Testis (tissue), 2 donors: ENCODE measurements at regions not wholly inside any gene's neighbourhood (a gene's known extent, or its start where the extent isn't known, plus 50 kb on each side); places are given as distances from the start of the nearest gene placed in this dataset.
A peak's percentile ranks its signal among the peaks of the same experiment; 100 is the strongest.

ENCODE experiments used
- DNase-seq: peaks from one replicate; pipeline ENCODE4 v3.0.0-alpha.2; 2019
- H3K27ac ChIP-seq, 2 donors: fragments of 200-600 bp; sonication (generic); one replicate each; pipeline ENCODE4 v1.5.1; 2019
- H3K27me3 ChIP-seq: fragments of 200-600 bp; sonication (generic); one replicate; pipeline ENCODE4 v1.5.1; 2019
- H3K36me3 ChIP-seq: fragments of 200-600 bp; sonication (generic); one replicate; pipeline ENCODE4 v1.5.1; 2017; ENCODE audit warnings: low read depth; ENCODE audit errors: missing control alignments
- H3K4me1 ChIP-seq: fragments of 200-600 bp; sonication (generic); one replicate; pipeline ENCODE4 v1.5.1; 2019
- H3K4me3 ChIP-seq, 2 donors: fragments of 200-600 bp; sonication (generic); one replicate each; pipeline ENCODE4 v1.5.1; 2017 to 2019
- H3K9me3 ChIP-seq: fragments of 200-600 bp; sonication (generic); one replicate; pipeline ENCODE4 v1.5.1; 2017
- POLR2A ChIP-seq: fragments of 450-650 bp; IDR thresholded peaks from one replicate; pipeline ENCODE4 v1.6.1; 2017; ENCODE audit warnings: antibody characterized with exemption, mild to moderate bottlenecking, moderate library complexity
- WGBS, 2 donors: methylation state at CpG; one replicate each; pipeline ENCODE4 v1.1.5; 2018; 5-methylcytosine and 5-hydroxymethylcytosine counted together
- intact Hi-C: fragments of 100-400 bp; cut with DNase I; formaldehyde crosslinking; loops from one replicate; pipeline ENCODE4 v1.15.1; 2023; ENCODE audit warnings: low total_unique reads
- TF ChIP-seq, protein P1 (sequence below), 3 experiments: fragments of 450-650 bp in 2 of 3; fragments of 200-600 bp in 1 of 3; sonication (generic) in 1 of 3; IDR thresholded peaks; one replicate each; pipeline ENCODE4 v1.5.1; 2016 to 2019; ENCODE audit warnings: antibody characterized with exemption in 3 of 3, mild to moderate bottlenecking in 2 of 3, moderate library complexity in 1 of 3

DNA sequence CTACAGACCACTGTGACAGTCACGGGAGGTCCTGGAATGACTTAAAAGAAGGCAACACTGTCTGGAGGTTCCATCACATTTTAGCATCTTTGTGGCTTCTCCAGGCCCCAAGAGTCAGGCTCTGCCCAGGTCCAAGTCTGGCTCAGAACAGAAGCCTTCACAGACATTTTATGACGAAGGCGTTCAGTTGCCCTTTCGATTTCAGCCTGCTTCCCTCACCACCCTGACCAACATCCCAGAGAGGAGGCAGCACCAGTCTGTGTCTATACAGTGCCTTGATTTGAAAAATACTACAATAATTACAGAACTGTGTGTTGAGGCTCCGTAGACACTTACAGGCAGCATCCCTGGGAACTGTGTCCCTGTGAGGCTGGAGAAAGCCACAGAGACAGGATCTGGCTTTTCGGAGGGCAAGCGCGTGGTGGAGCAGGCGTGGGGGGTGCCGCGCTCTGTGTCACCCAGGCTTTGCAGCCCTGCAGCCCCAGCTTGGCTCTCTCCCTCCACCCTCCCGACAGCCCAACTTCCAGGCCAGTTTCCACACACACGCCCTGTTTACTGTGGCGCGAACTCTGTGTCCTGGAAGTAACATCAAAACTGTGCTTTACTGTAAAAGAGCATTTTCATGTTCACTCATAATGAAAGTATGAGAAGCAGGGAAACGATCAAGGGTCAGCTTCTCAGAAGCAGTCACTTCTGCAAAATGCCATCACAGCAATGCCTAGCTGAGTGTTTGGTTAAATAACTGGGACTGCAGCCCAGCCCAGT is 153.5 kb upstream of the ALKAL2 start:
- intact Hi-C loops: no loop called here
- 48 to 58% methylated on average over 7 to 16 of the region's 16 CpGs for WGBS, 2 donors
- Histone ChIP-seq H3K4me1 (peaks cover 31% of the 10 kb centered on the region), H3K9me3 (no peaks in the 10 kb centered on the region), H3K36me3 (no peaks in the 10 kb centered on the region), H3K4me3 (no peak overlapping the region), H3K27ac (peak overlapping the region; percentile 67 to 89), H3K27me3 (no peaks in the 10 kb centered on the region)
- DNase-seq: peak; percentile 67
- TF ChIP-seq, protein P1, sequence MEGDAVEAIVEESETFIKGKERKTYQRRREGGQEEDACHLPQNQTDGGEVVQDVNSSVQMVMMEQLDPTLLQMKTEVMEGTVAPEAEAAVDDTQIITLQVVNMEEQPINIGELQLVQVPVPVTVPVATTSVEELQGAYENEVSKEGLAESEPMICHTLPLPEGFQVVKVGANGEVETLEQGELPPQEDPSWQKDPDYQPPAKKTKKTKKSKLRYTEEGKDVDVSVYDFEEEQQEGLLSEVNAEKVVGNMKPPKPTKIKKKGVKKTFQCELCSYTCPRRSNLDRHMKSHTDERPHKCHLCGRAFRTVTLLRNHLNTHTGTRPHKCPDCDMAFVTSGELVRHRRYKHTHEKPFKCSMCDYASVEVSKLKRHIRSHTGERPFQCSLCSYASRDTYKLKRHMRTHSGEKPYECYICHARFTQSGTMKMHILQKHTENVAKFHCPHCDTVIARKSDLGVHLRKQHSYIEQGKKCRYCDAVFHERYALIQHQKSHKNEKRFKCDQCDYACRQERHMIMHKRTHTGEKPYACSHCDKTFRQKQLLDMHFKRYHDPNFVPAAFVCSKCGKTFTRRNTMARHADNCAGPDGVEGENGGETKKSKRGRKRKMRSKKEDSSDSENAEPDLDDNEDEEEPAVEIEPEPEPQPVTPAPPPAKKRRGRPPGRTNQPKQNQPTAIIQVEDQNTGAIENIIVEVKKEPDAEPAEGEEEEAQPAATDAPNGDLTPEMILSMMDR (IDR thresholded peaks at IDR 0.05): no peak

DNA sequence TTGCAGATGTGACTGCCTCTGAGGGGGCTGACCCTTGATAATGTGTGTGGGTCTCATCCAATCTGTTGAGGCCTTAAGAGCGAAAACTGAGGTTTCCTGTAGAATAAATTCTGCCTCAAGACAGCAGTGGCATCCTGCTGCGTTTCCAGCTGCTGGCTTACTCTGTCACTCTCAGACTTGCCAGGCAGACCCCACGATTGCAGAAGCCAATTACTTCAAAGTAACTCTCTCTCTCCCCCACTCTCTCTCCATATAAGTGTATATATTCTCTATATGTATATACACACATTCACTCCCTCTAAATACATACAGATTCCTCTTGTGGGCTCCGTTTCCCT is 152.5 kb upstream of the ALKAL2 start:
- Histone ChIP-seq H3K27me3 (no peaks in the 10 kb centered on the region), H3K4me1 (peaks cover 31% of the 10 kb centered on the region), H3K27ac (peak overlapping the region; percentile 67 to 89), H3K4me3 (no peak overlapping the region), H3K9me3 (no peaks in the 10 kb centered on the region), H3K36me3 (no peaks in the 10 kb centered on the region)
- WGBS, 2 donors: 40 to 53% methylated on average over 4 of the region's 4 CpGs
- DNase-seq: no peak
- intact Hi-C loops: no loop called here
- TF ChIP-seq, protein P1 (IDR thresholded peaks at IDR 0.05): no peak
- no peak for TF ChIP-seq POLR2A

DNA sequence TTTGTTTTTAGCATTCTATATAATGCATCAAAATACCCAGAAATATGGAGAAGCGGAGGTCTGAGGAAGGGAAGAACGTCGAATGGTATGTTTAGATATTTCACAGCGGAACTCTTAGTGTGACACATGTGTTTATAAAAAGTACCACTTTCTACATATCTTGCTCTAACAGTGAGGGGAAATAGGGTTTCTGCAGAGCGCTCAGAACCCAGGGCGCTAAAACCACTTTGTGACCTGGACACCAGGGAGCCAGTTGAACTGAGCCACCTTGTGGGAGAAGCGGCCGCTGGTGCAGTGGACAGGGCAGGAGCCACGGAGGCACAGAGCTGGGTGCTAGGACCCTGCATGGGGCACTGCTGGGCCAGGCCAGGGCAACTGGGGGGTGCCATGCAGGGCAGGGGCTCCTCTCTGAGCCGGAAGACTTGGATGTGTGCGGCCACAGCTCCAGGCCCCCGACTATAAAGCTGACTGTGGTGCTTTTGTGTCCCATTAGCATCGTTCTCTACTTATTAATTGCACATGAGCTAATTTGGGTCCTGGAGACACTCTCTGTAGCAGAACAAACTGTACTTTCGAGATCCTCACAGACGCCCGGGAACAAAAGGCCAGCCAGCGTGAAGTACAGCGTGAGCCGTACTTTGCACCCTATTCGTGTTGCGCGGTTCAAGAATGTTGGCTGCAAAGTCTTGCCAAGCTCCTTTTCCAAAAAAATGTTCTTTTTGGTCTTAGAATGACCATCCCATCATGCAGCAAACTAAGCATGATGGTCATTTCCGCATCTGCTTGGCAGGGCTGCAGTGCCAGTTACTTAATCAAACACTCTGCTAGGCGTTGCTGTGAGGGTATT is 151.9 kb upstream of the ALKAL2 start:
- Histone ChIP-seq H3K4me1 (peaks cover 31% of the 10 kb centered on the region), H3K27ac (peak overlapping the region; percentile 73 to 89), H3K9me3 (no peaks in the 10 kb centered on the region), H3K36me3 (no peaks in the 10 kb centered on the region), H3K4me3 (no peak overlapping the region), H3K27me3 (no peaks in the 10 kb centered on the region)
- DNase-seq: peak; percentile 84
- no peak for TF ChIP-seq POLR2A
- TF ChIP-seq, protein P1 (IDR thresholded peaks at IDR 0.05): no peak
- intact Hi-C loops: no loop called here
- WGBS, 2 donors: 67% methylated on average over 23 to 24 of the region's 24 CpGs

DNA sequence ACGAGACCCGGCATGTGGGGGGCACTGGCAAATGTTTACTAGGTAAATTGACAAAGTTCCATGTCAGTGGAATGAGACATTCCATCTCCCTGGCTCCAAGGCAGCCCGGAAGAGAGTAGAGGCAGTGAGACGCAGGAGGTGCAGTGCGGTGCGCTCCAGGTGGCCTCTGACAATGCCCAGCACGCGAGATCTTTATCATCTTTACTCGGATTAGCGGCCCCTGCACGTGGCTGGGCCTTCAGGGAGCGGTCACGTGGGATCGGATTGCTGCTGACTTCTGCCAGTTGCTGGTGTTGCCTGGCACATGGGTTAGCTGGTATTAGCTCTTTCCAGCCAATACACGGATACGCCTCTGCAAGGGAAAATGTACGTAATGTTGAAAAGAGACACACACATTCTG is 151.2 kb upstream of the ALKAL2 start:
- Histone ChIP-seq H3K36me3 (no peaks in the 10 kb centered on the region), H3K27ac (peak overlapping the region; percentile 73 to 89), H3K9me3 (no peaks in the 10 kb centered on the region), H3K4me3 (no peak overlapping the region), H3K27me3 (no peaks in the 10 kb centered on the region), H3K4me1 (peaks cover 31% of the 10 kb centered on the region)
- DNase-seq: no peak
- 66 to 82% methylated on average over 14 to 17 of the region's 17 CpGs for WGBS, 2 donors
- intact Hi-C loops: no loop called here
- TF ChIP-seq POLR2A: no peak
- TF ChIP-seq, protein P1 (IDR thresholded peaks at IDR 0.05): no peak
